A673 (cell line): ENCODE measurements at regions not wholly inside any gene's neighbourhood (a gene's known extent, or its start where the extent isn't known, plus 50 kb on each side); places are given as distances from the start of the nearest gene placed in this dataset.
"Not testable (repeated sequence)": the region's sequence is repeated elsewhere in the genome, so short reads cannot be mapped to it uniquely, and the experiment has no call there.

Experiments
- BruUV-seq: library from RNA; stranded (reverse); fragments of 400-500 nt; replicated peaks from 2 replicates; lab custom pipeline; 2021; lab: Mats Ljungman, UMichigan
- CTCF ChIA-PET: fragments of 300-600 bp; sonication (Branson Sonifier 250); formaldehyde crosslinking; loops from one replicate; lab custom pipeline; 2022; ENCODE audit warnings: antibody characterized with exemption; lab: Charles Lee
- POLR2A ChIA-PET: fragments of 300-600 bp; sonication (Branson Sonifier 250); formaldehyde crosslinking; loops from one replicate; lab custom pipeline; 2022; ENCODE audit warnings: antibody characterized with exemption; ENCODE audit not compliant: low non-redundant PET; lab: Charles Lee
- DNase-seq: peaks from one replicate; pipeline ENCODE4 v3.0.0-alpha.2; 2015; ENCODE audit warnings: low spot score
- H3K27ac ChIP-seq: fragments of 200-600 bp; sonication (generic); 2 replicates; pipeline ENCODE4 v1.5.1; 2016; ENCODE audit warnings: mixed run types, low read depth, mild to moderate bottlenecking, mixed read lengths, antibody characterized with exemption, low read length; ENCODE audit not compliant: poor library complexity, severe bottlenecking
- H3K27me3 ChIP-seq: fragments of 200-600 bp; sonication (generic); replicated peaks from 2 replicates; pipeline ENCODE4 v1.6.1; 2017; ENCODE audit warnings: mixed run types, low read depth, mild to moderate bottlenecking, mixed read lengths, antibody characterized with exemption, low read length; ENCODE audit not compliant: insufficient read depth, poor library complexity
- H3K36me3 ChIP-seq: fragments of 200-600 bp; sonication (generic); 2 replicates; pipeline ENCODE4 v1.6.1; 2016; ENCODE audit warnings: mixed run types, mild to moderate bottlenecking, mixed read lengths, antibody characterized with exemption, low read length; ENCODE audit not compliant: insufficient read depth, poor library complexity, severe bottlenecking
- H3K4me1 ChIP-seq: fragments of 200-600 bp; sonication (generic); 2 replicates; pipeline ENCODE4 v1.6.1; 2017; ENCODE audit warnings: mixed run types, mild to moderate bottlenecking, mixed read lengths, antibody characterized with exemption, low read length; ENCODE audit not compliant: insufficient read depth, poor library complexity, severe bottlenecking
- H3K4me3 ChIP-seq: fragments of 200-600 bp; sonication (generic); 2 replicates; pipeline ENCODE4 v1.5.1; 2016; ENCODE audit warnings: low read depth, mixed run types, mild to moderate bottlenecking, mixed read lengths, low read length; ENCODE audit not compliant: poor library complexity, severe bottlenecking
- H3K9me3 ChIP-seq: fragments of 200-600 bp; sonication (generic); 2 replicates; pipeline ENCODE4 v1.6.1; 2016; ENCODE audit warnings: mixed run types, low read depth, mild to moderate bottlenecking, mixed read lengths, antibody characterized with exemption, low read length; ENCODE audit not compliant: poor library complexity, severe bottlenecking
- CTCF ChIP-seq: fragments of 300-800, 200-600 bp; sonication (generic); conservative IDR thresholded peaks from 2 replicates; pipeline ENCODE4 v1.5.1; 2017; ENCODE audit warnings: low read depth, mild to moderate bottlenecking, antibody characterized with exemption, low read length, moderate library complexity, mixed read lengths
- EZH2 ChIP-seq: fragments of 200-600 bp; sonication (generic); IDR thresholded peaks from 2 replicates; pipeline ENCODE4 v1.6.1; 2017; ENCODE audit warnings: borderline replicate concordance, low read depth, mild to moderate bottlenecking, mixed read lengths, antibody characterized with exemption, low read length; ENCODE audit not compliant: poor library complexity, severe bottlenecking
- intact Hi-C: fragments of 100-400 bp; cut with micrococcal nuclease; formaldehyde crosslinking; loops from one replicate; pipeline ENCODE4 v1.10.0; 2022; ENCODE audit not compliant: unreplicated experiment

- ChIA-PET CTCF (no interaction called here), POLR2A (no interaction called here)
- Histone ChIP-seq H3K27me3 (no peaks in the 10 kb centered on the region), H3K27ac (no peak overlapping the region), H3K4me1 (no peaks in the 10 kb centered on the region), H3K4me3 (no peak overlapping the region), H3K36me3 (no peaks in the 10 kb centered on the region), H3K9me3 (no peaks in the 10 kb centered on the region)
- TF ChIP-seq CTCF (no peak), EZH2 (no peak)
- intact Hi-C loops = no loop called here
- no peak for DNase-seq
- no TSS peak for BruUV-seq
These were observed 106.3 kb upstream of the ANXA10 start for GRCh38 chr4:167986044-167986443.

- TF ChIP-seq CTCF = no peak
- TF ChIP-seq EZH2 = no peak
- H3K27ac ChIP-seq = no peak overlapping the region
- no TSS peak for BruUV-seq
- ChIA-PET CTCF (no interaction called here), POLR2A (no interaction called here)
- no peaks in the 10 kb centered on the region for H3K9me3 ChIP-seq
- H3K4me3 ChIP-seq = no peak overlapping the region
- no peaks in the 10 kb centered on the region for H3K4me1 ChIP-seq
- intact Hi-C loops = no loop called here
- no peaks in the 10 kb centered on the region for H3K36me3 ChIP-seq
- no peak for DNase-seq
- H3K27me3 ChIP-seq = no peaks in the 10 kb centered on the region
These were observed 105.1 kb upstream of the ANXA10 start for GRCh38 chr4:167987285-167987684.

- ChIA-PET CTCF (no interaction called here), POLR2A (no interaction called here)
- no peak overlapping the region for H3K27ac ChIP-seq
- no TSS peak for BruUV-seq
- no peaks in the 10 kb centered on the region for H3K9me3 ChIP-seq
- H3K4me1 ChIP-seq = no peaks in the 10 kb centered on the region
- no peak for DNase-seq
- no peak overlapping the region for H3K4me3 ChIP-seq
- TF ChIP-seq EZH2 (no peak), CTCF (no peak)
- intact Hi-C loops = no loop called here
- H3K36me3 ChIP-seq = no peaks in the 10 kb centered on the region
- no peaks in the 10 kb centered on the region for H3K27me3 ChIP-seq
These were observed 102.5 kb upstream of the ANXA10 start for GRCh38 chr4:167989815-167990214.

- H3K4me3 ChIP-seq, intact Hi-C loops, BruUV-seq, POLR2A ChIA-PET, H3K27me3 ChIP-seq, H3K9me3 ChIP-seq, H3K36me3 ChIP-seq, DNase-seq, H3K27ac ChIP-seq, H3K4me1 ChIP-seq, CTCF ChIA-PET: not testable (repeated sequence)
These were observed 84.2 kb upstream of the ANXA10 start for GRCh38 chr4:168008112-168008511.
